ENCODE measurements at regions not wholly inside any gene's neighbourhood (a gene's known extent, or its start where the extent isn't known, plus 50 kb on each side); places are given as distances from the start of the nearest gene placed in this dataset.

DNA sequence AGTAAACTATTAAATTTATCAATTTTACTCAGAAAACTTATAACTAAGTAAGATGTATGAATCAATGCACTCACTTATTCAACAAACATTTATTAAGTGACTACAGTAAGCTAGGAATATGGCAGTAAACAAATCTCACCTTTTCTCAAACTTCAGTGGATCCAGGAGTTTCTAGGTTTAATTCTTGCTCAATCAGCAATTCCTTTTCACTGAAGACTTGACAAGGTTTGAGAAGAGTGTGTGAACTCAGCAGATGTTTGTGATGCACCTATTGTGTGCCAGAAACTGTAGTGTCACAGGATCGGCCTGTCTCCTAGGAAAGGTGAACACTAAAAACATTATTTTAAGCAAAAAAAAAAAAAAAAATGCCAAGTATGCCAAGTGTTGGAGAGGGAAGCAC lies 167.8 kb downstream of the ALG10 start:
- Histone ChIP-seq H3K27ac (no peak overlapping the region), H3K27me3 (no peaks in the 10 kb centered on the region), H3K36me3 (no peaks in the 10 kb centered on the region), H3K4me3 (no peak overlapping the region), H3K9me3 (no peaks in the 10 kb centered on the region), H3K4me1 (no peaks in the 10 kb centered on the region), H3K9ac (ENCODE audit: low read depth in 2 of 2, low read length in 2 of 2) (no peak overlapping the region)
- no peak for DNase-seq
- intact Hi-C loops (cut with DNase I) = no loop called here
- TF ChIP-seq, protein P1, sequence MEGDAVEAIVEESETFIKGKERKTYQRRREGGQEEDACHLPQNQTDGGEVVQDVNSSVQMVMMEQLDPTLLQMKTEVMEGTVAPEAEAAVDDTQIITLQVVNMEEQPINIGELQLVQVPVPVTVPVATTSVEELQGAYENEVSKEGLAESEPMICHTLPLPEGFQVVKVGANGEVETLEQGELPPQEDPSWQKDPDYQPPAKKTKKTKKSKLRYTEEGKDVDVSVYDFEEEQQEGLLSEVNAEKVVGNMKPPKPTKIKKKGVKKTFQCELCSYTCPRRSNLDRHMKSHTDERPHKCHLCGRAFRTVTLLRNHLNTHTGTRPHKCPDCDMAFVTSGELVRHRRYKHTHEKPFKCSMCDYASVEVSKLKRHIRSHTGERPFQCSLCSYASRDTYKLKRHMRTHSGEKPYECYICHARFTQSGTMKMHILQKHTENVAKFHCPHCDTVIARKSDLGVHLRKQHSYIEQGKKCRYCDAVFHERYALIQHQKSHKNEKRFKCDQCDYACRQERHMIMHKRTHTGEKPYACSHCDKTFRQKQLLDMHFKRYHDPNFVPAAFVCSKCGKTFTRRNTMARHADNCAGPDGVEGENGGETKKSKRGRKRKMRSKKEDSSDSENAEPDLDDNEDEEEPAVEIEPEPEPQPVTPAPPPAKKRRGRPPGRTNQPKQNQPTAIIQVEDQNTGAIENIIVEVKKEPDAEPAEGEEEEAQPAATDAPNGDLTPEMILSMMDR (IDR thresholded peaks at IDR 0.05) = no peak

DNA sequence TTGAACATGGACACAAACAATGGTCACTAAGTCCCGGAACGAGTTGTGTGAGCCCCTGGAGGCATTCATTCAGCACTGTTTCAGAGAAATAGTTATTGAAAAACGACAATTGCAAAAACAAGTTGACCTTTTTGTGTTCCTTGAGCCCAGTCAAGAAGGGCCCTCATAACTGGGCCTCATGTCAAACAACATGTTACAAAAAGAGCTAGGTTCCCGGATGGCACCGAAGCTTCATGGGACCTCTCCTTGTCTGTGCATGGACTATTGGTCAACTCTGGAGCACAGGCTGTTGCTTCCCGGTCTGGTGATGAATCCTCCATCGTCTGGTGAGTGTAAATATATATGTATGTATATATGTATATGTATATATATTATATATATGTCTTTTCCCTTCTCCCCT lies 176.6 kb downstream of the ALG10 start:
- H3K27me3 ChIP-seq = no peaks in the 10 kb centered on the region
- DNase-seq = no peak
- intact Hi-C loops (cut with DNase I) = no loop called here

DNA sequence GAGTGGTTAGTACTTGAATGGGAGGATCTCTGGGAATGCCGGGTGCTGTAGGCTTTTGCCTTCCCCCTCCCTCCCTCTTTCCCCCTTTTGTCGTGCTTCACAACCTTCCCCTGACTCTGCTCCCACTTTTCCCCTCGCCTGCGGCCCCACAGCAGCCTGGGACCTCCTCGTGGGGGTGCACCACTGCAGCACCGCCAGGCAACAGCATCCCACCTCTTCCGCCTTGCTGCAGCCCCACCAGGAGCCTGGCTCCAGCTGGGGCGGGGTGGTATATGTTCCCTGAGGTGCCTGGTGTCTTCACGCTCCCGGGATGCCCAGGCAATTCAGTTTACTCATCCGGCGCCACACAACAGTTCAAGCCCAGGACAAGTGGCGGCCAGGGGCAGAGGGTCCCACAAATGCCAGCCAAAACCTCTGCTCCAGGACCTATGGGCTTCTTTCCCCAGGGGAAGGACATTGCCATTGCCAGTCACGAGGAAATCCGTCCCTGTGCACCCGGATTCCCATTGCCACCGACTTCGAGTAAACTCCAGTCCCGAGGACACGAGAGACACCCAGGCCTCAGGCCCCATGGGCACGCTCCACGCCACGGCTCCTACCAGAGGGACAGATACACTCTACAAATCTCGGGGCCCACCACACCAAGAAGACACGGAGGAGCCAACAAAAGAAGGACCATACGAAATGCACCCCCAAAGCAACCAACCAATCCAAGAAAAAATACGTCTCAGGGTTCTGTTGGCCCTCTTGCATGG lies 181.7 kb downstream of the ALG10 start:
- intact Hi-C loops (cut with DNase I) = no loop called here
- no peak for DNase-seq
- Histone ChIP-seq H3K4me1 (no peaks in the 10 kb centered on the region), H3K9me3 (no peaks in the 10 kb centered on the region), H3K27ac (no peak overlapping the region), H3K27me3 (no peaks in the 10 kb centered on the region), H3K36me3 (no peaks in the 10 kb centered on the region), H3K4me3 (no peak overlapping the region), H3K9ac (ENCODE audit: low read depth in 2 of 2, low read length in 2 of 2) (no peak overlapping the region)
- TF ChIP-seq, protein P1 (IDR thresholded peaks at IDR 0.05) = no peak

More for the DNA sequence above, 176.6 kb downstream of the ALG10 start:
- Histone ChIP-seq H3K9me3 (no peaks in the 10 kb centered on the region), H3K9ac (ENCODE audit: low read depth in 2 of 2, low read length in 2 of 2) (no peak overlapping the region), H3K27ac (no peak overlapping the region), H3K36me3 (no peaks in the 10 kb centered on the region), H3K4me1 (no peaks in the 10 kb centered on the region), H3K4me3 (no peak overlapping the region)
- TF ChIP-seq, protein P1 (IDR thresholded peaks at IDR 0.05) = no peak

DNA sequence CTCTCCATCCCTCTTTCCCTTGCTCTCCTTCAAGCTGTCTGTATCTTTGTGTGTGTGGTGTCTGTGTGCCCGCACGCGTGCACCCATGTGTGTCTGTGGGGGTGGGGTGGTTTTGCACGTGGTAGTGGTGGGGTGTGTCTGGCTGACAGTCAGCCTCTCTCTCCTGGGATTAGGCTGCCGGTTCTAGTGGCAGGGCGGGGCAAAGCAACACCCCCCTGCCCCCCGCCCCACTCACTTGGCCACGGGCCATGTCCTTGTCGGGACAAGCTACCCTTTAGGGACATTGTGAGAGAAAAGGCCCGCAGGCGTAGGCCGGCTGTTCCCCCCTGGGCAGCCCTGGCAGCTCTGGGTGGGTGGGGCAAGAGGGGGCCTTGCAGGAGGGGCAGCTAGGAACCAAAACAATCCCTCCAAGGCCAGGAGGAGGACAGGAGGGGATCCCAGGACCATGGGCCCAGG lies 182.6 kb downstream of the ALG10 start:
- Histone ChIP-seq H3K9me3 (no peaks in the 10 kb centered on the region), H3K9ac (ENCODE audit: low read depth in 2 of 2, low read length in 2 of 2) (no peak overlapping the region), H3K27me3 (no peaks in the 10 kb centered on the region), H3K36me3 (no peaks in the 10 kb centered on the region), H3K27ac (no peak overlapping the region), H3K4me3 (no peak overlapping the region), H3K4me1 (no peaks in the 10 kb centered on the region)
- DNase-seq = no peak
- TF ChIP-seq, protein P1 (IDR thresholded peaks at IDR 0.05) = no peak
- intact Hi-C loops (cut with DNase I) = no loop called here

DNA sequence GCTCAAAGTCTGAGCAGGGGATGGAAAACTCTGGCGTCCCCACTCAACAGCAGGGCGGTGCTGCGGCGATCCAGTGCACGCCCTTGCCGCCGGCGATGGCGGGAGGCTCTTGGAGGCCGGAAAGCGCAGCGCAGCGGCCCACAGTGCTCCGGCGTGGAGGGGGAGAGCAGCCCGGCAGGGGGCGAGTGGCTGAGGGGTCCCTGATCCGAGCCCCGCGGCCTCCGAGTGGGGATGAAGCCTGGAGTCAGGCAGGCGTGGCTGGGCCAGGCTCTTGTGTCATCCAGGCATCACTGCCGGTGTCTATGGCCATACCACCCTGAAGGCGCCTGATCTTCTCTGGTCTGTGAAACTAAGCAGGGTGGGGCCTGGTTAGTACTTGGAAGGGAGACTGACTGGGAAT lies 183.1 kb downstream of the ALG10 start:
- Histone ChIP-seq H3K4me1 (no peaks in the 10 kb centered on the region), H3K27me3 (no peaks in the 10 kb centered on the region), H3K9me3 (no peaks in the 10 kb centered on the region), H3K9ac (ENCODE audit: low read depth in 2 of 2, low read length in 2 of 2) (no peak overlapping the region), H3K27ac (no peak overlapping the region), H3K36me3 (no peaks in the 10 kb centered on the region), H3K4me3 (no peak overlapping the region)
- intact Hi-C loops (cut with DNase I) = no loop called here
- DNase-seq = no peak
- TF ChIP-seq, protein P1 (IDR thresholded peaks at IDR 0.05) = no peak
